ENCODE measurements at regions not wholly inside any gene's neighbourhood (a gene's known extent, or its start where the extent isn't known, plus 50 kb on each side); places are given as distances from the start of the nearest gene placed in this dataset.
A peak's percentile ranks its signal among the peaks of the same experiment; 100 is the strongest.
"Not testable (repeated sequence)": the region's sequence is repeated elsewhere in the genome, so short reads cannot be mapped to it uniquely, and the experiment has no call there.

DNA sequence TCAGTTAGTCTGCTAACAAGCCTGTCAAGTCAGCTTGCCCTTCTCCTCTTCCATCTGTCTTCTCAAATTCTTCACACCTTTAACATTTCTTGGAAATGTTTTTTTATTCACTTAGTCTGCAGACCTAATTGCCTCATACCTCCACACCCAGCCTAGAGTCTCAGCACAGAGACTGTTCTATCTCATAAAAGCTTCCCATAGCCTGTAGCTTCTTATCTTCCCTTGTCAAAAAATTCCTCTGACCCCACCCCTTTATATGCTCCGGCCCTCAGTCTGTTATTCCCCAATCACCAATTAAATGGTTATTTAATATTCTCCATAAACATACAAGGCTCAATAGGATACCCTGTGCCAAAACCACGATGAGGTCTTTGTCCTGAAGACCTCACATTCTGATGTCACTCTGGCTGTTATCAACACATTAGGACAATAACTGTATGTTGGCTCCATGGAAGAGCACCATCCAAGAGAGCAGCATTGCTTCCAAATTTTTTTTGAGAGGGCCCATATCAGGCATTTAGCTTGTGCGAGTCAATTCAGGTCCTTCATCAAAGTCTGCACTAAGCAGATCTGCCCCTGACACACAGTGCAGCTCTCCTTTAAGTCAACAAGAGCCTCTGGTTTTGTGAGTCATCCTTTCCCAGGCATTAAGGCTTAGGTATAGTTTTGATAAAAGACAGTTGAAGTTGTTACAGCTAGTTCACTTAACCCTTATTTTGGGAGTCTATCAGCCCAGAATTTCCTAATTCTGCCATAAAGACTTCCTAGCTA lies 83.2 kb upstream of the TBX18 start:
- no peak for DNase-seq
- Histone ChIP-seq H3K9me3 (ENCODE audit: control extremely low read depth in 1 of 5, control insufficient read depth in 4 of 5, insufficient read depth in 2 of 5, low read depth in 1 of 5, low read length in 4 of 5) (no peaks in the 10 kb centered on the region), H3K27ac (ENCODE audit: insufficient read depth in 1 of 2, low read depth in 1 of 2, low read length in 2 of 2, poor library complexity in 1 of 2, severe bottlenecking in 2 of 2) (no peak overlapping the region), H3K4me3 (ENCODE audit: control insufficient read depth in 1 of 7, extremely low read depth in 1 of 7, insufficient read depth in 4 of 7, low read depth in 2 of 7, low read length in 6 of 7) (no peak overlapping the region), H3K27me3 (replicated peaks in 2 of 5; ENCODE audit: control insufficient read depth in 4 of 5, insufficient read depth in 5 of 5, low read length in 4 of 5) (no peaks in the 10 kb centered on the region), H3K4me1 (ENCODE audit: control extremely low read depth in 1 of 4, control insufficient read depth in 4 of 4, insufficient read depth in 4 of 4, low read length in 3 of 4) (no peaks in the 10 kb centered on the region), H3K36me3 (ENCODE audit: control insufficient read depth in 4 of 4, insufficient read depth in 4 of 4, low read length in 3 of 4) (no peaks in the 10 kb centered on the region)
- WGBS (ENCODE audit: insufficient coverage), result 90% methylated on average over 3 of the region's 3 CpGs
- ChIA-PET CTCF (interaction anchor here (1.2 kb wide), 1 partner anchor 9 kb away, joined by 3 read pairs; no protein-coding TSS in a partner anchor), POLR2A (no interaction called here)

DNA sequence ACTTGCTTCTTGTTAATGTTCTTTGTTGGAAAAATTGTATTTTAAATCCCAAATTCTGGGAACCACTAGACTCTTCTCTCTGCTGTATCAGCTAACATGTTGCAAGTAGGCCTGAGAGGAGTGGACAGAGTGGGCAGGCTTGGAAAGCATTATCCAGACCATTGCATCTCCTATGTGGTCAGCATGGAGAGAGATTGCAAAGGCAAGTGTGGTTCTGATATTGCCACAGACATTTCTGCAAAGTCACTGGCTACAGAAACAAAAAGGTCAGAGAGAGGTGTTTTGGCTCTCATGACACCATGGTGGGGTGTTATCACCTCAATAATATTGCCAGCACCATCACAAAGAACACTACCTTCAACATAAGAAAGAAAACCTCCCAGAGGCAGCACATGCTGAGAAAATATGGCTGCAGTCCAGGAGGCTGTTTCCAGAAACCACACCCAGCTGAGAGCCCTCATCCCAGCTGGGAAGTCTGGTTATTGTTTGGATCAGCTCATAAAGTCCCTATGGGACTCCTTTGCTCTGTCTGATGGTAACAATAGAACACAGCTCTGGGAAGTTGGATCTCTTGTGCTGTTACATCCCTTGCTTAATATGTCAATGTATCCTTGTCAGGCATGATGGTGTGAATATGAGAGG lies 78.2 kb upstream of the TBX18 start:
- no peaks in the 10 kb centered on the region for H3K9me3 ChIP-seq (ENCODE audit: control extremely low read depth in 1 of 5, control insufficient read depth in 4 of 5, insufficient read depth in 2 of 5, low read depth in 1 of 5, low read length in 4 of 5)
- H3K4me3 ChIP-seq (ENCODE audit: control insufficient read depth in 1 of 7, extremely low read depth in 1 of 7, insufficient read depth in 4 of 7, low read depth in 2 of 7, low read length in 6 of 7), result no peak overlapping the region
- no peaks in the 10 kb centered on the region for H3K4me1 ChIP-seq (ENCODE audit: control extremely low read depth in 1 of 4, control insufficient read depth in 4 of 4, insufficient read depth in 4 of 4, low read length in 3 of 4)
- ChIA-PET POLR2A (no interaction called here), CTCF (interaction anchor here (1.2 kb wide), 1 partner anchor 10 kb away, joined by 5 read pairs; no protein-coding TSS in a partner anchor)
- H3K27me3 ChIP-seq (replicated peaks in 2 of 5; ENCODE audit: control insufficient read depth in 4 of 5, insufficient read depth in 5 of 5, low read length in 4 of 5), result no peaks in the 10 kb centered on the region
- no peaks in the 10 kb centered on the region for H3K36me3 ChIP-seq (ENCODE audit: control insufficient read depth in 4 of 4, insufficient read depth in 4 of 4, low read length in 3 of 4)
- no peak for DNase-seq
- no peak overlapping the region for H3K27ac ChIP-seq (ENCODE audit: insufficient read depth in 1 of 2, low read depth in 1 of 2, low read length in 2 of 2, poor library complexity in 1 of 2, severe bottlenecking in 2 of 2)

DNA sequence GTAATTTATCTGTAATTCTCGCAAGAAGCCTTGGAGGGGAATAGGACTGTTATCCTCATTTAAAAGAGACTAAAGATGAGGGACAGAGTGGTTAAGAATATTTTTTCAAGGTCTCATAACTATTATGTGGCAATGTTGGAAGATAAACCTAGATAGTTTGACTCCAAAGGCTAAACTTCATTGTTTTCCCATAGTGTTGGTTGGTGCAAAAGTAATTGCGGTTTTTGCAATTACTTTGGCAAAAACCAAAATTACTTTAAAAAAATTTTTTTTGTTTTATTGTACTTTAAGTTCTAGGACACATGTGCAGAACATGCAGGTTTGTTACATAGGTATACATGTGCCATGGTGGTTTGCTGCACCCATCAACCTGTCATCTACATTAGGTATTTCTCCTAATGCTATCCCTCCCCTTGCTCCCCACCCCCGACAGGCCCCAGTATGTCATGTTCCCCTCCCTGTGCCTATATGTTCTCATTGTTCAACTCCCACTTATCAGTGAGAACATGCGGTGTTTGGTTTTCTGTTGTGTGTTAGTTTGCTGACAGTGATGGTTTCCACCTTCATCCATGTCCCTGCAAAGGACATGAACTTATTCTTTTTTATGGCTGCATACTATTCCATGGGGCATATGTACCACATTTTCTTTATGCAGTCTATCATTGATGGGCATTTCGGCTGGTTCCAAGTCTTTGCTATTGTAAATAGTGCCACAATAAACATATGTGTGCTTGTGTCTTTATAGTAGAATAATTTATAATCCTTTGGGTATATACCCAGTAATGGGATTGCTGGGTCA lies 72.9 kb upstream of the TBX18 start:
- not testable (repeated sequence) for DNase-seq

DNA sequence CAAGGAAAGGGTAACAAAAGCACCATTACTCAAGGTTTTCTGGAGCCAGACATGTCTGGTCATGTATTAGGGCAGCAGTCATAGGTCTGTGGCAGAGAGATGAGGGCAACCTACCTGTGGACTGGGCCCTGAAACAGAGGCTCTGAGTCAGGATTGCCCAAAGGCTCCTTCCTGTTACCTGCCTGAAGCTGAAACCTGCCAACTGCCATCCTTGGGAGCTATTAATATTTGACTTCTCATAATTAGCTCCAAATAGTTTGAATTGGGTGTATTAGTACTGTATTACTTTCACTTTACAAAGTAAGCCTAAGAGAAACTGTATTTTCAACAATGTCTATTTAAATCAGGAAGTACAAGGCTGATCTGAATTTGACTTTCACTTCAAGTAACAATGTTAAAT lies 72.0 kb upstream of the TBX18 start:
- Histone ChIP-seq H3K36me3 (ENCODE audit: control insufficient read depth in 4 of 4, insufficient read depth in 4 of 4, low read length in 3 of 4) (no peaks in the 10 kb centered on the region), H3K27ac (ENCODE audit: insufficient read depth in 1 of 2, low read depth in 1 of 2, low read length in 2 of 2, poor library complexity in 1 of 2, severe bottlenecking in 2 of 2) (no peak overlapping the region), H3K9me3 (ENCODE audit: control extremely low read depth in 1 of 5, control insufficient read depth in 4 of 5, insufficient read depth in 2 of 5, low read depth in 1 of 5, low read length in 4 of 5) (peaks cover 0 to 2% (median 0%) of the 10 kb centered on the region in 5 experiments), H3K27me3 (replicated peaks in 2 of 5; ENCODE audit: control insufficient read depth in 4 of 5, insufficient read depth in 5 of 5, low read length in 4 of 5) (no peaks in the 10 kb centered on the region), H3K4me1 (ENCODE audit: control extremely low read depth in 1 of 4, control insufficient read depth in 4 of 4, insufficient read depth in 4 of 4, low read length in 3 of 4) (no peaks in the 10 kb centered on the region), H3K4me3 (ENCODE audit: control insufficient read depth in 1 of 7, extremely low read depth in 1 of 7, insufficient read depth in 4 of 7, low read depth in 2 of 7, low read length in 6 of 7) (no peak overlapping the region)
- no peak for DNase-seq
- ChIA-PET POLR2A (no interaction called here), CTCF (no interaction called here)

More for the DNA sequence above, 72.9 kb upstream of the TBX18 start:
- H3K27me3 ChIP-seq (replicated peaks in 2 of 5; ENCODE audit: control insufficient read depth in 4 of 5, insufficient read depth in 5 of 5, low read length in 4 of 5); POLR2A ChIA-PET; H3K4me3 ChIP-seq (ENCODE audit: control insufficient read depth in 1 of 7, extremely low read depth in 1 of 7, insufficient read depth in 4 of 7, low read depth in 2 of 7, low read length in 6 of 7); H3K27ac ChIP-seq (ENCODE audit: insufficient read depth in 1 of 2, low read depth in 1 of 2, low read length in 2 of 2, poor library complexity in 1 of 2, severe bottlenecking in 2 of 2); H3K4me1 ChIP-seq (ENCODE audit: control extremely low read depth in 1 of 4, control insufficient read depth in 4 of 4, insufficient read depth in 4 of 4, low read length in 3 of 4); H3K36me3 ChIP-seq (ENCODE audit: control insufficient read depth in 4 of 4, insufficient read depth in 4 of 4, low read length in 3 of 4); CTCF ChIA-PET; H3K9me3 ChIP-seq (ENCODE audit: control extremely low read depth in 1 of 5, control insufficient read depth in 4 of 5, insufficient read depth in 2 of 5, low read depth in 1 of 5, low read length in 4 of 5): not testable (repeated sequence)
- WGBS (ENCODE audit: insufficient coverage), result no CpG with 5 or more reads among the region's 5 CpGs

DNA sequence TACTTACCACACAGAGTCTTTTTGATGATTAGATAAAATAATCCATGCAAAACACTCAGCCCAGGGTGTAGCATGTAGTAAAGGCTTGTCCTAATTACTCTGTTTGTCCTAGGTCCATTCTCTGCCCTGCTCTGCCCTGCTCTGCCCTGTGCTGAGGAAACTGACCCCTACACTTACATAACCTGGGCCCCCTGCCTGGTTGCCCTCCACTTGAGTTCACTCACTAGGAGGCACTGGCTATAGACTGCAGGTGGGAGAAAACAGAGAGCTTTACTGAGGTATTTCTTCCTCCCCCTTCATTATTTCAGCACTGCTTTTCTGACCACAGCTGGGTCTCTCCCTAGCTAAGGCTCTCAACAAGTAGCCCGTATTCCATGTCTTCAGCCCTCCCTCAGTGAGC lies 70.9 kb upstream of the TBX18 start:
- no peaks in the 10 kb centered on the region for H3K4me1 ChIP-seq (ENCODE audit: control extremely low read depth in 1 of 4, control insufficient read depth in 4 of 4, insufficient read depth in 4 of 4, low read length in 3 of 4)
- CTCF ChIA-PET, result no interaction called here
- no peaks in the 10 kb centered on the region for H3K36me3 ChIP-seq (ENCODE audit: control insufficient read depth in 4 of 4, insufficient read depth in 4 of 4, low read length in 3 of 4)
- no peak overlapping the region for H3K4me3 ChIP-seq (ENCODE audit: control insufficient read depth in 1 of 7, extremely low read depth in 1 of 7, insufficient read depth in 4 of 7, low read depth in 2 of 7, low read length in 6 of 7)
- no peak overlapping the region for H3K27ac ChIP-seq (ENCODE audit: insufficient read depth in 1 of 2, low read depth in 1 of 2, low read length in 2 of 2, poor library complexity in 1 of 2, severe bottlenecking in 2 of 2)
- peaks cover 0 to 2% (median 0%) of the 10 kb centered on the region in 5 experiments for H3K9me3 ChIP-seq (ENCODE audit: control extremely low read depth in 1 of 5, control insufficient read depth in 4 of 5, insufficient read depth in 2 of 5, low read depth in 1 of 5, low read length in 4 of 5)
- no peak for DNase-seq
- POLR2A ChIA-PET, result no interaction called here
- H3K27me3 ChIP-seq (replicated peaks in 2 of 5; ENCODE audit: control insufficient read depth in 4 of 5, insufficient read depth in 5 of 5, low read length in 4 of 5), result no peaks in the 10 kb centered on the region
- 43% methylated on average over 1 of the region's 1 CpG for WGBS (ENCODE audit: insufficient coverage)

DNA sequence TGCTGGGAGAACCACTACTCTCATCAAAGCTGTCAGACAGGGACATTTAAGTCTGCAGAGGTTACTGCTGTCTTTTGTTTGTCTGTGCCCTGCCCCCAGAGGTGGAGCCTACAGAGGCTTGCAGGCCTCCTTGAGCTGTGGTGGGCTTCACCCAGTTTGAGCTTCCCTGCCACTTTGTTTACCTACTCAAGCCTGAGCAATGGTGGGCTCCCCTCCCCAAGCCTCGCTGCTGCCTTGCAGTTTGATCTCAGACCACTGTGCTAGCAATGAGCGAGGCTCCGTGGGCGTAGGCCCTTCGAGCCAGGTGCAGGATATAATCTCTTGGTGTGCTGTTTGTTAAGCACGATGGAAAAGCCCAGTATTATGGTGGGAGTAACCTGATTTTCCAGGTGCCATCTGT lies 67.5 kb upstream of the TBX18 start:
- POLR2A ChIA-PET; CTCF ChIA-PET; H3K9me3 ChIP-seq (ENCODE audit: control extremely low read depth in 1 of 5, control insufficient read depth in 4 of 5, insufficient read depth in 2 of 5, low read depth in 1 of 5, low read length in 4 of 5); H3K4me3 ChIP-seq (ENCODE audit: control insufficient read depth in 1 of 7, extremely low read depth in 1 of 7, insufficient read depth in 4 of 7, low read depth in 2 of 7, low read length in 6 of 7); H3K36me3 ChIP-seq (ENCODE audit: control insufficient read depth in 4 of 4, insufficient read depth in 4 of 4, low read length in 3 of 4); H3K27ac ChIP-seq (ENCODE audit: insufficient read depth in 1 of 2, low read depth in 1 of 2, low read length in 2 of 2, poor library complexity in 1 of 2, severe bottlenecking in 2 of 2); DNase-seq; H3K4me1 ChIP-seq (ENCODE audit: control extremely low read depth in 1 of 4, control insufficient read depth in 4 of 4, insufficient read depth in 4 of 4, low read length in 3 of 4); H3K27me3 ChIP-seq (replicated peaks in 2 of 5; ENCODE audit: control insufficient read depth in 4 of 5, insufficient read depth in 5 of 5, low read length in 4 of 5): not testable (repeated sequence)
- WGBS (ENCODE audit: insufficient coverage), result 80% methylated on average over 3 of the region's 6 CpGs

DNA sequence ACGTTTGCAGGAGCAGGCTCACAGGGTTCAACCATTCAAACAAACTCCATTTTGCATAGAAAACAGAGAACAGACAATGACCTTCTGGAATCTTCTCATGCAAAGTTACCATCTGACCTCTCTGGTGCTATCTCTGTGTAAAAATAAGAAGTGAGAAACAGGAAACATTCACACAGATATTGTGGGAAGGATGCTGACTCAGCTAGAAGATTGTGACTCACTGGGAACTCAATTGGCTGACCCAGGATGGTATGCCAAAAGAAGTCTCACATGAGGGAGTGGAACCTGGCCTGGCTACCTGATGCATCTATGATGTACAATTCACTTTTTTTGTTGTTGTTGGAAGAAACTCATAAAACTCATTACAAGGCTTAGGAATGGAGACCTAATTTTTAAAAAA lies 61.1 kb upstream of the TBX18 start:
- Histone ChIP-seq H3K9me3 (ENCODE audit: control extremely low read depth in 1 of 5, control insufficient read depth in 4 of 5, insufficient read depth in 2 of 5, low read depth in 1 of 5, low read length in 4 of 5) (no peaks in the 10 kb centered on the region), H3K36me3 (ENCODE audit: control insufficient read depth in 4 of 4, insufficient read depth in 4 of 4, low read length in 3 of 4) (no peaks in the 10 kb centered on the region), H3K27ac (ENCODE audit: insufficient read depth in 1 of 2, low read depth in 1 of 2, low read length in 2 of 2, poor library complexity in 1 of 2, severe bottlenecking in 2 of 2) (no peak overlapping the region), H3K4me1 (ENCODE audit: control extremely low read depth in 1 of 4, control insufficient read depth in 4 of 4, insufficient read depth in 4 of 4, low read length in 3 of 4) (no peaks in the 10 kb centered on the region), H3K27me3 (replicated peaks in 2 of 5; ENCODE audit: control insufficient read depth in 4 of 5, insufficient read depth in 5 of 5, low read length in 4 of 5) (no peaks in the 10 kb centered on the region), H3K4me3 (ENCODE audit: control insufficient read depth in 1 of 7, extremely low read depth in 1 of 7, insufficient read depth in 4 of 7, low read depth in 2 of 7, low read length in 6 of 7) (no peak overlapping the region)
- DNase-seq, result peak in 2 of 3 donors; percentile 0 to 1
- WGBS (ENCODE audit: insufficient coverage), result 80% methylated on average over 1 of the region's 1 CpG
- ChIA-PET CTCF (no interaction called here), POLR2A (no interaction called here)

All from common myeloid progenitor, CD34-positive (primary cell).